ENCODE measurements at regions not wholly inside any gene's neighbourhood (a gene's known extent, or its start where the extent isn't known, plus 50 kb on each side); places are given as distances from the start of the nearest gene placed in this dataset.

GRCh38 chr11:82673631-82674030, 60.0 kb downstream of the FAM181B start:
- H3K4me3 ChIP-seq (ENCODE audit: extremely low read depth in 1 of 4, insufficient read depth in 2 of 4, low read depth in 3 of 4, low read length in 4 of 4), result no peak overlapping the region
- H3K79me1 ChIP-seq (ENCODE audit: low read depth, low read length), result no peaks in the 10 kb centered on the region
- FAIRE-seq (no peak), DNase-seq (ENCODE audit: low read depth in 1 of 2, low spot score in 2 of 2) (no peak)
- no peak overlapping the region for H3K4me2 ChIP-seq (ENCODE audit: insufficient read depth in 1 of 2, low read depth in 2 of 2, low read length in 2 of 2)
- ChIA-PET CTCF (ENCODE audit: partially characterized antibody) (interaction anchor here (0.9 kb wide), 1 partner anchor 22 kb away, joined by 5 read pairs; no protein-coding TSS in a partner anchor), POLR2A (ENCODE audit: partially characterized antibody) (no interaction called here)
- no peak overlapping the region for H2BK12ac ChIP-seq (ENCODE audit: low read depth, low read length)
- H3K4me1 ChIP-seq (replicated peaks in 1 of 4; ENCODE audit: control insufficient read depth in 3 of 4, insufficient read depth in 4 of 4, low read length in 3 of 4), result no peaks in the 10 kb centered on the region; a peak in 1 of 7 replicates
- H3K23ac ChIP-seq (ENCODE audit: insufficient read length), result no peak overlapping the region
- no peak overlapping the region for H4K5ac ChIP-seq (ENCODE audit: insufficient read length, low read depth, low read length)
- H4K91ac ChIP-seq (replicated peaks; ENCODE audit: insufficient read length, low read length), result no peak overlapping the region
- TF ChIP-seq, protein P1, sequence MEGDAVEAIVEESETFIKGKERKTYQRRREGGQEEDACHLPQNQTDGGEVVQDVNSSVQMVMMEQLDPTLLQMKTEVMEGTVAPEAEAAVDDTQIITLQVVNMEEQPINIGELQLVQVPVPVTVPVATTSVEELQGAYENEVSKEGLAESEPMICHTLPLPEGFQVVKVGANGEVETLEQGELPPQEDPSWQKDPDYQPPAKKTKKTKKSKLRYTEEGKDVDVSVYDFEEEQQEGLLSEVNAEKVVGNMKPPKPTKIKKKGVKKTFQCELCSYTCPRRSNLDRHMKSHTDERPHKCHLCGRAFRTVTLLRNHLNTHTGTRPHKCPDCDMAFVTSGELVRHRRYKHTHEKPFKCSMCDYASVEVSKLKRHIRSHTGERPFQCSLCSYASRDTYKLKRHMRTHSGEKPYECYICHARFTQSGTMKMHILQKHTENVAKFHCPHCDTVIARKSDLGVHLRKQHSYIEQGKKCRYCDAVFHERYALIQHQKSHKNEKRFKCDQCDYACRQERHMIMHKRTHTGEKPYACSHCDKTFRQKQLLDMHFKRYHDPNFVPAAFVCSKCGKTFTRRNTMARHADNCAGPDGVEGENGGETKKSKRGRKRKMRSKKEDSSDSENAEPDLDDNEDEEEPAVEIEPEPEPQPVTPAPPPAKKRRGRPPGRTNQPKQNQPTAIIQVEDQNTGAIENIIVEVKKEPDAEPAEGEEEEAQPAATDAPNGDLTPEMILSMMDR (IDR thresholded peaks at IDR 0.05; ENCODE audit: control extremely low read depth in 1 of 3, insufficient read depth in 1 of 3, low read depth in 1 of 3, low read length in 3 of 3), result no peak
- no peak for TF ChIP-seq HDAC6 (IDR thresholded peaks at IDR 0.05; ENCODE audit: low read depth, low read length)
- TF ChIP-seq CBX5 (IDR thresholded peaks at IDR 0.05; ENCODE audit: low read depth, low read length), result no peak
- TF ChIP-seq POU5F1 (IDR thresholded peaks at IDR 0.05; ENCODE audit: low read depth, low read length), result no peak
- no peak for TF ChIP-seq CTBP2 (IDR thresholded peaks at IDR 0.05; ENCODE audit: borderline replicate concordance, insufficient read depth, insufficient read length, low read length)
- no peak for TF ChIP-seq ZNF274 (IDR thresholded peaks at IDR 0.05; ENCODE audit: borderline replicate concordance, extremely low read depth, low read length)
- TF ChIP-seq RBBP5 (IDR thresholded peaks at IDR 0.05; ENCODE audit: borderline replicate concordance, low read depth, low read length), result no peak
- no peak for TF ChIP-seq SIRT6 (IDR thresholded peaks at IDR 0.05; ENCODE audit: low read length)
- no peaks in the 10 kb centered on the region for H3K9me3 ChIP-seq (ENCODE audit: insufficient read depth in 2 of 2, low read depth in 1 of 2, low read length in 1 of 2)
- H3K36me3 ChIP-seq (ENCODE audit: control insufficient read depth in 2 of 4, insufficient read depth in 4 of 4, low read length in 3 of 4), result no peaks in the 10 kb centered on the region
- no peak overlapping the region for H3K27ac ChIP-seq (ENCODE audit: low read depth, low read length)
- H3K18ac ChIP-seq (ENCODE audit: extremely low read depth, low read length), result no peak overlapping the region
- no peaks in the 10 kb centered on the region for H3K27me3 ChIP-seq (replicated peaks in 1 of 4; ENCODE audit: control insufficient read depth in 3 of 4, extremely low read depth in 1 of 4, insufficient read depth in 3 of 4, low read length in 3 of 4)
- H3K4ac ChIP-seq (replicated peaks; ENCODE audit: insufficient read length, low read depth, low read length), result no peak overlapping the region
- H2BK5ac ChIP-seq (ENCODE audit: low read depth, low read length), result no peak overlapping the region
- H3K56ac ChIP-seq (replicated peaks; ENCODE audit: insufficient read length, low read depth, low read length), result no peak overlapping the region
- no peak overlapping the region for H2AK5ac ChIP-seq (ENCODE audit: low read depth, low read length)
- no peaks in the 10 kb centered on the region for H4K20me1 ChIP-seq (replicated peaks in 1 of 2; ENCODE audit: control insufficient read depth in 1 of 2, insufficient read depth in 2 of 2, low read length in 2 of 2)
- H2BK120ac ChIP-seq (replicated peaks; ENCODE audit: low read depth, low read length), result no peak overlapping the region
- H2AFZ ChIP-seq (ENCODE audit: low read length), result no peak overlapping the region
- no peak overlapping the region for H3K9ac ChIP-seq (replicated peaks in 1 of 4; ENCODE audit: extremely low read depth in 1 of 4, low read depth in 3 of 4, low read length in 3 of 4)
- H2BK15ac ChIP-seq (ENCODE audit: low read length), result no peak overlapping the region
- no peak overlapping the region for H3K14ac ChIP-seq (ENCODE audit: insufficient read length)
- H3K79me2 ChIP-seq (ENCODE audit: control insufficient read depth in 1 of 2, insufficient read depth in 2 of 2, low read length in 2 of 2), result no peaks in the 10 kb centered on the region
- WGBS, 2 experiments (ENCODE audit: extremely low coverage in 1 of 2, insufficient coverage in 1 of 2, insufficient read length in 1 of 2, insufficient replicate concordance in 2 of 2, low coverage in 1 of 2, low lambda C conversion rate in 2 of 2, missing lambda C conversion rate in 1 of 2), result 95% methylated on average over 3 of the region's 3 CpGs; no CpG with 5 or more reads in 1 of the 2 experiments
- H4K8ac ChIP-seq (ENCODE audit: extremely low read depth, insufficient read depth, low read length), result no peak overlapping the region
- no peak overlapping the region for H2BK20ac ChIP-seq (ENCODE audit: low read length)
- no peaks in the 10 kb centered on the region for H3K23me2 ChIP-seq (ENCODE audit: low read depth, low read length)

All from H1 (cell line).